GM12874 (cell line): ENCODE measurements at regions not wholly inside any gene's neighbourhood (a gene's known extent, or its start where the extent isn't known, plus 50 kb on each side); places are given as distances from the start of the nearest gene placed in this dataset.

Source experiments
- CTCF ChIP-seq: IDR thresholded peaks from 2 replicates; pipeline ENCODE4 v1.5.1; 2011; ENCODE audit warnings: low read depth, mild to moderate bottlenecking, control low read depth, low read length, moderate library complexity; ENCODE audit not compliant: insufficient read depth

GRCh38 chr9:79396168-79396567, 175.6 kb upstream of the TLE4 start:
- no peak for TF ChIP-seq CTCF

- TF ChIP-seq CTCF: no peak
These were observed 168.3 kb upstream of the TLE4 start for GRCh38 chr9:79403495-79403894.

GRCh38 chr9:79408200-79408599, 163.6 kb upstream of the TLE4 start:
- no peak for TF ChIP-seq CTCF

- TF ChIP-seq CTCF: no peak
These were observed 163.1 kb upstream of the TLE4 start for GRCh38 chr9:79408617-79409016.

- TF ChIP-seq CTCF: no peak
These were observed 162.5 kb upstream of the TLE4 start for GRCh38 chr9:79409182-79409823.

GRCh38 chr9:79425840-79426239, 145.9 kb upstream of the TLE4 start:
- TF ChIP-seq CTCF: no peak

- no peak for TF ChIP-seq CTCF
These were observed 143.3 kb upstream of the TLE4 start for GRCh38 chr9:79428422-79428821.
